Smooth muscle cell (in vitro differentiated cells): ENCODE measurements at regions not wholly inside any gene's neighbourhood (a gene's known extent, or its start where the extent isn't known, plus 50 kb on each side); places are given as distances from the start of the nearest gene placed in this dataset.
"Not testable (repeated sequence)": the region's sequence is repeated elsewhere in the genome, so short reads cannot be mapped to it uniquely, and the experiment has no call there.

Source experiments
- DNase-seq: peaks from one replicate; lab custom pipeline; 2025; ENCODE audit not compliant: unreplicated experiment; lab: John Stamatoyannopoulos, UW
- H2AFZ ChIP-seq: fragments of 200-600 bp; sonication (generic); 2 replicates; pipeline ENCODE4 v1.6.0; 2016; ENCODE audit warnings: antibody characterized with exemption, low read depth, mild to moderate bottlenecking
- H3F3A ChIP-seq: fragments of 200-600 bp; sonication (generic); 2 replicates; pipeline ENCODE4 v1.6.0; 2017; ENCODE audit warnings: antibody characterized with exemption, low read depth
- H3K27ac ChIP-seq: fragments of 200-600 bp; sonication (generic); 2 replicates; pipeline ENCODE4 v1.5.1; 2016; ENCODE audit warnings: low read depth, mild to moderate bottlenecking
- H3K27me3 ChIP-seq: fragments of 200-600 bp; sonication (generic); 2 replicates; pipeline ENCODE4 v1.6.1; 2016; ENCODE audit warnings: low read depth, mild to moderate bottlenecking
- H3K36me3 ChIP-seq: fragments of 200-600 bp; sonication (generic); 2 replicates; pipeline ENCODE4 v1.5.1; 2016; ENCODE audit warnings: low read depth
- H3K4me1 ChIP-seq: fragments of 200-600 bp; sonication (generic); 2 replicates; pipeline ENCODE4 v1.5.1; 2016; ENCODE audit warnings: low read depth
- H3K4me2 ChIP-seq: fragments of 200-600 bp; sonication (generic); 2 replicates; pipeline ENCODE4 v1.6.0; 2016; ENCODE audit warnings: mild to moderate bottlenecking
- H3K4me3 ChIP-seq: fragments of 200-600 bp; sonication (generic); 2 replicates; pipeline ENCODE4 v1.5.1; 2016; ENCODE audit warnings: mild to moderate bottlenecking
- H3K79me2 ChIP-seq: fragments of 200-600 bp; sonication (generic); 2 replicates; pipeline ENCODE4 v1.6.0; 2016; ENCODE audit warnings: low read depth, mild to moderate bottlenecking
- H3K9ac ChIP-seq: fragments of 200-600 bp; sonication (generic); 2 replicates; pipeline ENCODE4 v1.6.0; 2016; ENCODE audit warnings: low read depth
- H3K9me3 ChIP-seq: fragments of 200-600 bp; sonication (generic); replicated peaks from 2 replicates; pipeline ENCODE4 v1.5.1; 2016; ENCODE audit warnings: low read depth
- H4K20me1 ChIP-seq: fragments of 200-600 bp; sonication (generic); 2 replicates; pipeline ENCODE4 v1.6.0; 2016; ENCODE audit warnings: low read depth
- WGBS: methylation state at CpG from one replicate; pipeline ENCODE4 v1.1.7; 2016; ENCODE audit warnings: low lambda C conversion rate; 5-methylcytosine and 5-hydroxymethylcytosine counted together
- TF ChIP-seq, protein P1 (sequence below): fragments of 200-600 bp; sonication (generic); IDR thresholded peaks from 2 replicates; pipeline ENCODE4 v1.5.1; 2017; ENCODE audit warnings: borderline replicate concordance, mild to moderate bottlenecking, antibody characterized with exemption; ENCODE audit not compliant: insufficient read depth, poor library complexity, severe bottlenecking

GRCh38 chr2:49737606-49738005 lies 583.3 kb upstream of the FSHR start:
- H3K4me1 ChIP-seq: no peaks in the 10 kb centered on the region
- TF ChIP-seq, protein P1, sequence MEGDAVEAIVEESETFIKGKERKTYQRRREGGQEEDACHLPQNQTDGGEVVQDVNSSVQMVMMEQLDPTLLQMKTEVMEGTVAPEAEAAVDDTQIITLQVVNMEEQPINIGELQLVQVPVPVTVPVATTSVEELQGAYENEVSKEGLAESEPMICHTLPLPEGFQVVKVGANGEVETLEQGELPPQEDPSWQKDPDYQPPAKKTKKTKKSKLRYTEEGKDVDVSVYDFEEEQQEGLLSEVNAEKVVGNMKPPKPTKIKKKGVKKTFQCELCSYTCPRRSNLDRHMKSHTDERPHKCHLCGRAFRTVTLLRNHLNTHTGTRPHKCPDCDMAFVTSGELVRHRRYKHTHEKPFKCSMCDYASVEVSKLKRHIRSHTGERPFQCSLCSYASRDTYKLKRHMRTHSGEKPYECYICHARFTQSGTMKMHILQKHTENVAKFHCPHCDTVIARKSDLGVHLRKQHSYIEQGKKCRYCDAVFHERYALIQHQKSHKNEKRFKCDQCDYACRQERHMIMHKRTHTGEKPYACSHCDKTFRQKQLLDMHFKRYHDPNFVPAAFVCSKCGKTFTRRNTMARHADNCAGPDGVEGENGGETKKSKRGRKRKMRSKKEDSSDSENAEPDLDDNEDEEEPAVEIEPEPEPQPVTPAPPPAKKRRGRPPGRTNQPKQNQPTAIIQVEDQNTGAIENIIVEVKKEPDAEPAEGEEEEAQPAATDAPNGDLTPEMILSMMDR: no peak
- no peaks in the 10 kb centered on the region for H3F3A ChIP-seq
- no peaks in the 10 kb centered on the region for H3K9me3 ChIP-seq
- H2AFZ ChIP-seq: no peak overlapping the region
- WGBS: 76% methylated on average over 2 of the region's 2 CpGs
- H3K36me3 ChIP-seq: no peaks in the 10 kb centered on the region
- H3K4me2 ChIP-seq: no peak overlapping the region
- no peak overlapping the region for H3K27ac ChIP-seq
- no peak overlapping the region for H3K4me3 ChIP-seq
- H3K79me2 ChIP-seq: no peaks in the 10 kb centered on the region
- H3K27me3 ChIP-seq: no peaks in the 10 kb centered on the region
- H4K20me1 ChIP-seq: no peaks in the 10 kb centered on the region
- no peak overlapping the region for H3K9ac ChIP-seq
- no peak for DNase-seq

DNA sequence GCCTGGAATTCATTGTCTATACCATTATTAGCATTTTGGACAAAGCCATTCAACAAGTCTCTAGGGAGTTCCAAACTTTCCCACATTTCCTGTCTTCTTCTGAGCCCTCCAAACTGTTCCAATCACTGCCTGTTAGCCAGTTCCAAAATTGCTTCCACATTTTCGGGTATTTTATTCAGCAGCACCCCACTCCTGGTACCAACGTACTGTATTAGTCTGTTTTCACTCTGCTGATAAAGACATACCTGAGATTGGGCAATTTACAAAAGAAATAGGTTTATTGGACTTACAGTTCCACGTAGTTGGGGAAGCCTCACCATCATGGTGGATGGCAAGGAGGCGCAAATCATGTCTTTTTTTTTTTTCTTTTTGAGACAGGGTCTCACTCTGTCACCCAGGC lies 578.6 kb upstream of the FSHR start:
- H3K36me3 ChIP-seq, H4K20me1 ChIP-seq, H3K79me2 ChIP-seq, H3K9me3 ChIP-seq, H3F3A ChIP-seq, H3K27me3 ChIP-seq, H3K9ac ChIP-seq, DNase-seq, H2AFZ ChIP-seq, H3K4me3 ChIP-seq, H3K4me2 ChIP-seq, H3K4me1 ChIP-seq, H3K27ac ChIP-seq: not testable (repeated sequence)
- 85% methylated on average over 4 of the region's 4 CpGs for WGBS

GRCh38 chr2:49719241-49719640 lies 564.9 kb upstream of the FSHR start:
- Histone ChIP-seq H3F3A (no peaks in the 10 kb centered on the region), H4K20me1 (no peaks in the 10 kb centered on the region), H2AFZ (no peak overlapping the region), H3K27ac (no peak overlapping the region), H3K4me3 (no peak overlapping the region), H3K36me3 (no peaks in the 10 kb centered on the region), H3K9ac (no peak overlapping the region), H3K4me1 (no peaks in the 10 kb centered on the region), H3K9me3 (no peaks in the 10 kb centered on the region), H3K4me2 (no peak overlapping the region), H3K79me2 (no peaks in the 10 kb centered on the region), H3K27me3 (no peaks in the 10 kb centered on the region)
- TF ChIP-seq, protein P1: no peak
- DNase-seq: no peak

DNA sequence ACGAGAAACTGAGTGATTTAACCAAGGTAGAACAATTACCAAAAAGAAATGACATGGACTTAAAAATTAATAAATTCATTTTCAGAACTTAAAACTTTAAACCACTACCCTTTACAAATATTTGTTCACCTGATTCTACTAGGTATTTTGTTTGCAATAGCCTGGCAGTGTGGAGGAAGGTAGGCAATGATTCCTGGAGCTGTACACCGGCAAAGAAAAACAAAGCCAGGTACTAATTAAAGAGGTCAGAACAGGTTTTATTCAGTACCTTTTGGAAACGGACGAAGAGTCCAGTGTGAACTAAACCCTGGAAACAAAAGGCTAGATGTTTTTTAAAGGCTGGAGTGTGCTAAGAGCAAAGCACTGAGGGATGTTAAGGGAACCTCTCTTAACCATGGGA lies 561.3 kb upstream of the FSHR start:
- 91% methylated on average over 4 of the region's 4 CpGs for WGBS

More for the DNA sequence above, 561.3 kb upstream of the FSHR start:
- no peak overlapping the region for H3K4me3 ChIP-seq
- H2AFZ ChIP-seq: no peak overlapping the region
- H3K9me3 ChIP-seq: no peaks in the 10 kb centered on the region
- TF ChIP-seq, protein P1: no peak
- no peaks in the 10 kb centered on the region for H3K4me1 ChIP-seq
- no peak overlapping the region for H3K27ac ChIP-seq
- H4K20me1 ChIP-seq: no peaks in the 10 kb centered on the region
- H3K4me2 ChIP-seq: no peak overlapping the region
- H3K79me2 ChIP-seq: no peaks in the 10 kb centered on the region
- H3K9ac ChIP-seq: no peak overlapping the region
- DNase-seq: no peak
- H3K36me3 ChIP-seq: no peaks in the 10 kb centered on the region
- no peaks in the 10 kb centered on the region for H3F3A ChIP-seq
- no peaks in the 10 kb centered on the region for H3K27me3 ChIP-seq
